CD4-positive, alpha-beta T cell (primary cell): ENCODE measurements at regions not wholly inside any gene's neighbourhood (a gene's known extent, or its start where the extent isn't known, plus 50 kb on each side); places are given as distances from the start of the nearest gene placed in this dataset.

Source experiments
- ATAC-seq: fragments of 200-7000 bp; cut with Tn5 transposase; one replicate; pipeline ENCODE4 v1.10.0; 2022; ENCODE audit warnings: mild to moderate bottlenecking; ENCODE audit not compliant: poor library complexity
- CTCF ChIA-PET: fragments of 350-600 bp; sonication (Branson Sonifier 250); formaldehyde crosslinking; loops from one replicate; lab custom pipeline; 2021; ENCODE audit warnings: antibody characterized with exemption, inconsistent platforms; lab: Charles Lee
- POLR2A ChIA-PET: fragments of 350-600 bp; sonication (Branson Sonifier 250); formaldehyde crosslinking; loops from one replicate; lab custom pipeline; 2021; ENCODE audit warnings: antibody characterized with exemption, inconsistent platforms; lab: Charles Lee
- DNase-seq, 14 experiments: peaks; one replicate each; pipeline ENCODE4 v3.0.0-alpha.2; 2013 to 2020; ENCODE audit warnings: mixed read lengths in 2 of 14
- H3K27ac ChIP-seq, 2 donors: one replicate each; pipeline versions ENCODE4 v1.5.1 to v1.7.0; 2013; ENCODE audit warnings: low read length in 2 of 2, low read depth in 1 of 2, mild to moderate bottlenecking in 1 of 2
- H3K27me3 ChIP-seq, 2 experiments: 1 replicate in 1 of 2; 2 replicates in 1 of 2; pipeline versions ENCODE4 v1.6.1 to v1.7.0; 2013; ENCODE audit warnings: low read length in 2 of 2, control low read depth in 1 of 2, mild to moderate bottlenecking in 1 of 2, moderate library complexity in 1 of 2; ENCODE audit not compliant: insufficient read depth in 2 of 2, control insufficient read depth in 1 of 2
- H3K36me3 ChIP-seq: one replicate; pipeline ENCODE4 v1.6.1; 2013; ENCODE audit warnings: low read length, control low read depth; ENCODE audit not compliant: insufficient read depth
- H3K4me1 ChIP-seq: one replicate; pipeline ENCODE4 v1.6.1; 2013; ENCODE audit warnings: low read length, control low read depth; ENCODE audit not compliant: insufficient read depth
- H3K4me3 ChIP-seq: one replicate; pipeline ENCODE4 v1.5.1; 2013; ENCODE audit warnings: mild to moderate bottlenecking, low read length, moderate library complexity
- H3K9me3 ChIP-seq, 2 experiments: 1 replicate in 1 of 2; 2 replicates in 1 of 2; pipeline versions ENCODE4 v1.6.1 to v1.7.0; 2013; ENCODE audit warnings: low read length in 2 of 2, mild to moderate bottlenecking in 2 of 2, control low read depth in 1 of 2, moderate library complexity in 1 of 2; ENCODE audit not compliant: control insufficient read depth in 1 of 2, insufficient read depth in 1 of 2
- H3K27ac Mint-ChIP-seq: one replicate; pipeline ENCODE4 v1.8.0; 2020; ENCODE audit warnings: mixed read lengths
- H3K27me3 Mint-ChIP-seq: one replicate; pipeline ENCODE4 v1.8.0; 2021; ENCODE audit warnings: mixed read lengths
- H3K36me3 Mint-ChIP-seq: one replicate; pipeline ENCODE4 v1.8.0; 2021; ENCODE audit warnings: low read depth, mixed read lengths
- H3K4me1 Mint-ChIP-seq: one replicate; pipeline ENCODE4 v1.8.0; 2021; ENCODE audit warnings: low read depth, mixed read lengths
- H3K4me3 Mint-ChIP-seq: one replicate; pipeline ENCODE4 v1.8.0; 2020; ENCODE audit warnings: mild to moderate bottlenecking, mixed read lengths
- H3K9me3 Mint-ChIP-seq: one replicate; pipeline ENCODE4 v1.8.0; 2020; ENCODE audit warnings: mixed read lengths
- intact Hi-C, 2 experiments: fragments of 100-400 bp; cut with DNase I in 1 of 2; cut with micrococcal nuclease in 1 of 2; formaldehyde crosslinking; loops; one replicate each; pipeline versions ENCODE4 v1.15.1 to v1.9.0; 2023 to 2025; cut with DNase I, micrococcal nuclease
- TF ChIP-seq, protein P1 (sequence below): fragments of 200-600 bp; IDR thresholded peaks from one replicate; pipeline ENCODE4 v1.8.0; 2022; ENCODE audit warnings: antibody characterized with exemption, mild to moderate bottlenecking

DNA sequence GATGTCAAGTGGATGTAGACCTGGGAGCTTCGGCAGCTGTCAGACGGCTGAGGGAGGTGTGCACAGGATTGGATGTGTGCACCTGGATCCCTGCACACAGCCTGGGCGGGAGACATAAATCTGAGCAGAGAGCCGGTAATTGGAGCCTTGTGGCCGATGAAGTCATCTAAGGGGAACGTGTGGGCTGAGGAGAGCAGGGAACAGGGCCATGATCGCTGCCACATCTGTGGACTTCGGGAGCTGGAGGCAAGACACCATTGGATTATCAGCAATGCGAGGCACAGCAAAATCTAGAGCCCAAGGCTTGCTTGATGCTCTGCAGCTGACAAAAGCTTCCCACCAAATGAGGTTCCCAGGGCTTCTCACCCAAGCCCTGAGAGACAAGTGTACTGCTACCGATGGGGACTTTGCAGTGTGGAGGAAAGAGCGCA, 147.7 kb downstream of the PTPN20 start:
- no peak overlapping the region for H3K27ac Mint-ChIP-seq
- no peaks in the 10 kb centered on the region for H3K9me3 Mint-ChIP-seq
- TF ChIP-seq, protein P1, sequence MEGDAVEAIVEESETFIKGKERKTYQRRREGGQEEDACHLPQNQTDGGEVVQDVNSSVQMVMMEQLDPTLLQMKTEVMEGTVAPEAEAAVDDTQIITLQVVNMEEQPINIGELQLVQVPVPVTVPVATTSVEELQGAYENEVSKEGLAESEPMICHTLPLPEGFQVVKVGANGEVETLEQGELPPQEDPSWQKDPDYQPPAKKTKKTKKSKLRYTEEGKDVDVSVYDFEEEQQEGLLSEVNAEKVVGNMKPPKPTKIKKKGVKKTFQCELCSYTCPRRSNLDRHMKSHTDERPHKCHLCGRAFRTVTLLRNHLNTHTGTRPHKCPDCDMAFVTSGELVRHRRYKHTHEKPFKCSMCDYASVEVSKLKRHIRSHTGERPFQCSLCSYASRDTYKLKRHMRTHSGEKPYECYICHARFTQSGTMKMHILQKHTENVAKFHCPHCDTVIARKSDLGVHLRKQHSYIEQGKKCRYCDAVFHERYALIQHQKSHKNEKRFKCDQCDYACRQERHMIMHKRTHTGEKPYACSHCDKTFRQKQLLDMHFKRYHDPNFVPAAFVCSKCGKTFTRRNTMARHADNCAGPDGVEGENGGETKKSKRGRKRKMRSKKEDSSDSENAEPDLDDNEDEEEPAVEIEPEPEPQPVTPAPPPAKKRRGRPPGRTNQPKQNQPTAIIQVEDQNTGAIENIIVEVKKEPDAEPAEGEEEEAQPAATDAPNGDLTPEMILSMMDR: no peak
- ChIA-PET CTCF (no interaction called here), POLR2A (no interaction called here)
- H3K4me1 Mint-ChIP-seq: no peaks in the 10 kb centered on the region
- H3K36me3 Mint-ChIP-seq: no peaks in the 10 kb centered on the region
- H3K4me3 ChIP-seq: no peak overlapping the region
- H3K27ac ChIP-seq: no peak overlapping the region
- DNase-seq (no peak), ATAC-seq (no peak)
- H3K27me3 ChIP-seq: no peaks in the 10 kb centered on the region
- H3K4me3 Mint-ChIP-seq: no peak overlapping the region
- no peaks in the 10 kb centered on the region for H3K36me3 ChIP-seq
- H3K9me3 ChIP-seq: no peaks in the 10 kb centered on the region
- H3K27me3 Mint-ChIP-seq: no peaks in the 10 kb centered on the region
- intact Hi-C loops: no loop called here
- no peaks in the 10 kb centered on the region for H3K4me1 ChIP-seq

DNA sequence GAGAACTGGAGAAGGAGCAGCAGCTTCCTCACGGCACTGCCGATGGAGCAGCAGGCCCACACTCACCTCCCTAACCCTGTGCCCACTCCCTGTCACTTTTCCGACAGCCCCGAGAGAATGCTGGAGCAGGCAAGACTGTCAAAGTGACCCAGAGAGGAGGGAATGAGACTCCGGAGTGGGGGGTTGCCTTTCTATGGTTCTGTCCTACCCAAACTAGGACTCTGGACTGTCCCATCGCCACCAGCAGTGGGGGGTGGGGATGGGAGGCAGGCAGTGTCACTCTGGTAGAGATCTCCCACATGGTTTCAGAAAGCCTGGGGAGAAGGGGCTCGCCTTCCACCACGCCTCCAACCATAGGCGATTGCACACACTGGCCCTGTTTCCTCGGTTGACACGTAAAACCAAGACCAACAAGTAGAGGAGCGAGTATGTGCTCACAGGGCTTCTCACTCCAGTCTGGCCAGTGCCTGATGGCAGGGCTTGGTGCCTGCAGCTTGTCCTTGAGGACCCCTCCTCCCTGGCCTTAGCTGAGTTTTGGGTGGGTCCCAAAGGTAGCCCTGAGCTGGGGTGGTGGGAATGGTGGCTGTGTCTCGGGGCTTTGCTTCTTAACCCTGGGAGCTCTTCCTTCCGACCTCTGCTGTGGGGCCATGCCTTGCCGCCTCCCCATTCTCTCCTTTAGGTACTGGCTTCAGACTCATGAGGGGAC, 148.5 kb downstream of the PTPN20 start:
- Histone ChIP-seq H3K36me3 (no peaks in the 10 kb centered on the region), H3K27me3 (no peaks in the 10 kb centered on the region), H3K9me3 (no peaks in the 10 kb centered on the region), H3K27ac (no peak overlapping the region), H3K4me1 (no peaks in the 10 kb centered on the region), H3K4me3 (no peak overlapping the region)
- ATAC-seq (no peak), DNase-seq (peak in 1 of 14 experiments; percentile 1)
- H3K36me3 Mint-ChIP-seq: no peaks in the 10 kb centered on the region
- no peak overlapping the region for H3K27ac Mint-ChIP-seq
- no peaks in the 10 kb centered on the region for H3K9me3 Mint-ChIP-seq
- TF ChIP-seq, protein P1: no peak
- H3K4me3 Mint-ChIP-seq: no peak overlapping the region
- H3K4me1 Mint-ChIP-seq: no peaks in the 10 kb centered on the region
- ChIA-PET CTCF (no interaction called here), POLR2A (no interaction called here)
- no peaks in the 10 kb centered on the region for H3K27me3 Mint-ChIP-seq
- intact Hi-C loops: no loop called here

DNA sequence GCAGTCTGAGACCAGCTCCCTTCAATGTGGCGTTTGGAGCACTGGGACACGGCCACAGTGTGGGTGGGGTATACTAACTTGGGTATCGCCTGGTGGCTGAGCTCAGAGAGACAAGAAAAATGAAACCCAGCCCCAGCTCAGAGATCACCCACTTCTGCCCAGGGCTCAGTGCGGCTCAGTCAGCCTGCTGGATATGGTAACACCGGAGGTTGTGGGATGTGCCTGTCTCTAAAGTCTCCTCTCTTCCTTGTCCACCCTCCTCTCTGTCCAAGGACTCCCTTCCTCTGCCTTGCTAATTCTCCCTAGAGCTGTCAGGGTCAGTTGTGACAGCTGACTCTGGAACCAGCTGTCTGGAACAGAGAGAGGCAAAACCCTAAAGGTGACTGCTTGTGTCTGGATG, 149.1 kb downstream of the PTPN20 start:
- Histone ChIP-seq H3K4me1 (no peaks in the 10 kb centered on the region), H3K27ac (no peak overlapping the region), H3K4me3 (no peak overlapping the region), H3K36me3 (no peaks in the 10 kb centered on the region), H3K27me3 (no peaks in the 10 kb centered on the region), H3K9me3 (no peaks in the 10 kb centered on the region)
- Mint-ChIP-seq H3K27ac (no peak overlapping the region), H3K27me3 (no peaks in the 10 kb centered on the region), H3K4me1 (no peaks in the 10 kb centered on the region), H3K36me3 (no peaks in the 10 kb centered on the region), H3K9me3 (no peaks in the 10 kb centered on the region), H3K4me3 (no peak overlapping the region)
- no peak for ATAC-seq
- intact Hi-C loops: no loop called here
- CTCF ChIA-PET: no interaction called here
- POLR2A ChIA-PET: no interaction called here
- peak in 1 of 14 experiments; percentile 2 for DNase-seq
- TF ChIP-seq, protein P1: no peak
